Fibroblast of mammary gland (primary cell): ENCODE measurements at regions not wholly inside any gene's neighbourhood (a gene's known extent, or its start where the extent isn't known, plus 50 kb on each side); places are given as distances from the start of the nearest gene placed in this dataset.

ENCODE experiments used
- DNase-seq: peaks from one replicate; pipeline ENCODE4 v3.0.0-alpha.2; 2010; ENCODE audit warnings: low read depth
- H3K4me3 ChIP-seq: 2 replicates; pipeline ENCODE4 v1.5.1; 2011; ENCODE audit warnings: low read depth, mild to moderate bottlenecking, low read length, moderate library complexity; ENCODE audit not compliant: control insufficient read depth
- CTCF ChIP-seq: conservative IDR thresholded peaks from 2 replicates; pipeline ENCODE4 v1.5.1; 2011; ENCODE audit warnings: low read depth, low read length, inconsistent platforms; ENCODE audit not compliant: control insufficient read depth, insufficient read depth

- no peak for DNase-seq
- no peak for TF ChIP-seq CTCF
- H3K4me3 ChIP-seq: no peak overlapping the region
Measured at GRCh38 chr3:187594272-187594671, 75.9 kb downstream of the SST start.

- no peak for DNase-seq
- no peak overlapping the region for H3K4me3 ChIP-seq
- TF ChIP-seq CTCF: no peak
Measured at GRCh38 chr3:187593451-187593850, 76.7 kb downstream of the SST start.

GRCh38 chr3:187590861-187591576 is 79.2 kb downstream of the SST start:
- no peak overlapping the region for H3K4me3 ChIP-seq
- DNase-seq: no peak
- TF ChIP-seq CTCF: no peak

- H3K4me3 ChIP-seq: no peak overlapping the region
- no peak for DNase-seq
- no peak for TF ChIP-seq CTCF
Measured at GRCh38 chr3:187587076-187587475, 83.1 kb downstream of the SST start.

- H3K4me3 ChIP-seq: no peak overlapping the region
- DNase-seq: no peak
- TF ChIP-seq CTCF: no peak
Measured at GRCh38 chr3:187586226-187586625, 84.0 kb downstream of the SST start.

GRCh38 chr3:187572441-187572840 is 97.8 kb downstream of the SST start:
- TF ChIP-seq CTCF: no peak
- H3K4me3 ChIP-seq: no peak overlapping the region
- DNase-seq: peak; percentile 35

- no peak for TF ChIP-seq CTCF
- H3K4me3 ChIP-seq: no peak overlapping the region
- DNase-seq: no peak
Measured at GRCh38 chr3:187571701-187572100, 98.5 kb downstream of the SST start.
